ENCODE measurements at regions not wholly inside any gene's neighbourhood (a gene's known extent, or its start where the extent isn't known, plus 50 kb on each side); places are given as distances from the start of the nearest gene placed in this dataset.

- Histone ChIP-seq H3K9me3 (ENCODE audit: control insufficient read depth, insufficient read depth, low read length) (peaks cover 37% of the 10 kb centered on the region; the same call in 1 of the 2 replicates), H4K20me1 (ENCODE audit: insufficient read depth, low read length) (no peaks in the 10 kb centered on the region)
Measured at GRCh38 chr12:131347345-131347714, 363.6 kb upstream of the SFSWAP start.

More at GRCh38 chr12:131347345-131347714, 363.6 kb upstream of the SFSWAP start:
- no peak overlapping the region for H3K56ac ChIP-seq (ENCODE audit: extremely low read depth, insufficient read depth, low read length)
- 53% methylated on average over 9 of the region's 11 CpGs; no CpG with 5 or more reads in 1 of the 2 experiments for WGBS, 2 experiments (ENCODE audit: extremely low coverage in 2 of 2, insufficient read length in 1 of 2)
- TF ChIP-seq CHD1 (IDR thresholded peaks at IDR 0.05; ENCODE audit: low read depth, low read length) = no peak
- CTCF ChIA-PET = no interaction called here
- H3K14ac ChIP-seq (replicated peaks; ENCODE audit: low read depth, low read length) = no peak overlapping the region
- H2AK9ac ChIP-seq (replicated peaks; ENCODE audit: low read depth, low read length, poor library complexity) = no peak overlapping the region
- in situ Hi-C loops (cut with MboI; ENCODE audit: low sequenced_read_pairs) = no loop called here
- BruUV-seq (replicated peaks) = no TSS peak
- dilution Hi-C loops (cut with HindIII; ENCODE audit: low sequenced_read_pairs, unreplicated experiment) = no loop called here
- intact Hi-C loops (cut with micrococcal nuclease) = no loop called here
- no peaks in the 10 kb centered on the region for H3K4me1 ChIP-seq (ENCODE audit: control insufficient read depth, insufficient read depth, low read length)
- no peak overlapping the region for H3K4me2 ChIP-seq (ENCODE audit: low read depth, low read length)
- POLR2A ChIA-PET (ENCODE audit: unreplicated experiment) = no interaction called here
- no peak overlapping the region for H3K4ac ChIP-seq (ENCODE audit: low read depth, low read length)
- H2AFZ ChIP-seq (replicated peaks; ENCODE audit: low read length, poor library complexity) = no peak overlapping the region
- H3K9ac ChIP-seq (ENCODE audit: low read depth, low read length) = no peak overlapping the region
- ATAC-seq (ENCODE audit: low read depth) (no peak), DNase-seq (no peak)
- H2AK5ac ChIP-seq (ENCODE audit: low read depth, low read length) = no peak overlapping the region
- no peaks in the 10 kb centered on the region for H3K79me1 ChIP-seq (ENCODE audit: low read depth in 1 of 2, low read length in 2 of 2)
- no peak overlapping the region for H3K27ac ChIP-seq (ENCODE audit: insufficient read depth, low read length)
- H2BK5ac ChIP-seq (ENCODE audit: low read depth, low read length, poor library complexity, severe bottlenecking) = no peak overlapping the region
- H2BK15ac ChIP-seq (ENCODE audit: low read depth, low read length) = no peak overlapping the region
- H3K27me3 ChIP-seq (ENCODE audit: control insufficient read depth, insufficient read depth, low read length) = no peaks in the 10 kb centered on the region
- H4K8ac ChIP-seq (ENCODE audit: low read depth in 2 of 2, low read length in 2 of 2) = no peak overlapping the region
- no peaks in the 10 kb centered on the region for H3K9me1 ChIP-seq (ENCODE audit: insufficient read depth, low read length)
- H3K4me3 ChIP-seq (ENCODE audit: insufficient read depth, low read depth, low read length) = no peak overlapping the region
- no peak overlapping the region for H3K18ac ChIP-seq (ENCODE audit: low read depth, low read length)
- no peak overlapping the region for H2BK20ac ChIP-seq (ENCODE audit: low read depth, low read length)
- no peak overlapping the region for H2BK120ac ChIP-seq (ENCODE audit: low read depth, low read length)
- H4K91ac ChIP-seq (ENCODE audit: insufficient read depth, low read depth, low read length) = no peak overlapping the region
- no peak overlapping the region for H4K5ac ChIP-seq (ENCODE audit: low read depth, low read length)
- no peak overlapping the region for H3K23ac ChIP-seq (ENCODE audit: low read depth, low read length)
- H3K36me3 ChIP-seq (ENCODE audit: control insufficient read depth, insufficient read depth, low read length) = no peaks in the 10 kb centered on the region

Measured in IMR-90 (cell line).